OCI-LY3 (cell line): ENCODE measurements at regions not wholly inside any gene's neighbourhood (a gene's known extent, or its start where the extent isn't known, plus 50 kb on each side); places are given as distances from the start of the nearest gene placed in this dataset.
"Not testable (repeated sequence)": the region's sequence is repeated elsewhere in the genome, so short reads cannot be mapped to it uniquely, and the experiment has no call there.

ENCODE experiments used
- H2AFZ ChIP-seq: fragments of 200-600, 300-600 bp; shearing (Covaris generic); 2 replicates; pipeline ENCODE4 v1.6.0; 2014; ENCODE audit warnings: antibody characterized with exemption, low read depth, low read length
- H3K27ac ChIP-seq: fragments of 200-600, 300-600 bp; sonication (generic); 2 replicates; pipeline ENCODE4 v1.5.1; 2014; ENCODE audit warnings: mild to moderate bottlenecking, low read length, moderate library complexity, mixed read lengths
- H3K27me3 ChIP-seq: fragments of 200-600, 300-600 bp; sonication (generic); 2 replicates; pipeline ENCODE4 v1.6.1; 2014; ENCODE audit warnings: low read depth, low read length, mixed read lengths
- H3K36me3 ChIP-seq: fragments of 200-600, 300-600 bp; sonication (generic); replicated peaks from 2 replicates; pipeline ENCODE3; 2014; ENCODE audit warnings: low read depth, low read length, mixed read lengths
- H3K4me1 ChIP-seq: fragments of 300-600, 200-600 bp; sonication (generic); 2 replicates; pipeline ENCODE4 v1.6.1; 2014; ENCODE audit warnings: low read length, mixed read lengths
- H3K4me2 ChIP-seq: fragments of 200-600, 300-600 bp; sonication (generic); 2 replicates; pipeline ENCODE4 v1.6.1; 2014; ENCODE audit warnings: low read length, mixed read lengths
- H3K4me3 ChIP-seq: fragments of 300-600, 200-600 bp; sonication (generic); 2 replicates; pipeline ENCODE4 v1.5.1; 2014; ENCODE audit warnings: antibody characterized with exemption, mild to moderate bottlenecking, low read length, moderate library complexity
- H3K79me2 ChIP-seq: fragments of 300-600, 200-600 bp; shearing (Covaris generic); 2 replicates; pipeline ENCODE4 v1.6.1; 2014; ENCODE audit warnings: mild to moderate bottlenecking, low read length, mixed read lengths
- H3K9ac ChIP-seq: fragments of 300-600, 200-600 bp; shearing (Covaris generic); 2 replicates; pipeline ENCODE4 v1.6.0; 2014; ENCODE audit warnings: mild to moderate bottlenecking, low read length, moderate library complexity
- H3K9me3 ChIP-seq: fragments of 200-600, 300-600 bp; shearing (Covaris generic); 2 replicates; pipeline ENCODE4 v1.6.1; 2014; ENCODE audit warnings: low read length, mixed read lengths; ENCODE audit not compliant: insufficient read depth
- H4K20me1 ChIP-seq: fragments of 200-600, 300-600 bp; sonication (generic); 2 replicates; pipeline ENCODE4 v1.6.1; 2016; ENCODE audit warnings: low read length, mixed read lengths; ENCODE audit not compliant: insufficient read depth
- EZH2phosphoT487 ChIP-seq: fragments of 200-600 bp; shearing (Covaris generic); IDR thresholded peaks from 2 replicates; pipeline ENCODE4 v1.6.1; 2018; ENCODE audit warnings: antibody characterized with exemption, mixed run types, low read depth
- TF ChIP-seq, protein P1 (sequence below): fragments of 200-600, 300-600 bp; sonication (generic); IDR thresholded peaks from 2 replicates; pipeline ENCODE4 v1.5.1; 2014; ENCODE audit warnings: antibody characterized with exemption, low read length, low read depth

- Histone ChIP-seq H3K27me3 (no peaks in the 10 kb centered on the region), H3K36me3 (no peaks in the 10 kb centered on the region), H4K20me1 (no peaks in the 10 kb centered on the region), H3K9me3 (no peaks in the 10 kb centered on the region), H3K79me2 (no peaks in the 10 kb centered on the region), H2AFZ (no peak overlapping the region), H3K4me2 (no peak overlapping the region), H3K27ac (no peak overlapping the region), H3K4me3 (no peak overlapping the region), H3K9ac (no peak overlapping the region), H3K4me1 (no peaks in the 10 kb centered on the region)
- no peak for TF ChIP-seq EZH2phosphoT487
- TF ChIP-seq, protein P1, sequence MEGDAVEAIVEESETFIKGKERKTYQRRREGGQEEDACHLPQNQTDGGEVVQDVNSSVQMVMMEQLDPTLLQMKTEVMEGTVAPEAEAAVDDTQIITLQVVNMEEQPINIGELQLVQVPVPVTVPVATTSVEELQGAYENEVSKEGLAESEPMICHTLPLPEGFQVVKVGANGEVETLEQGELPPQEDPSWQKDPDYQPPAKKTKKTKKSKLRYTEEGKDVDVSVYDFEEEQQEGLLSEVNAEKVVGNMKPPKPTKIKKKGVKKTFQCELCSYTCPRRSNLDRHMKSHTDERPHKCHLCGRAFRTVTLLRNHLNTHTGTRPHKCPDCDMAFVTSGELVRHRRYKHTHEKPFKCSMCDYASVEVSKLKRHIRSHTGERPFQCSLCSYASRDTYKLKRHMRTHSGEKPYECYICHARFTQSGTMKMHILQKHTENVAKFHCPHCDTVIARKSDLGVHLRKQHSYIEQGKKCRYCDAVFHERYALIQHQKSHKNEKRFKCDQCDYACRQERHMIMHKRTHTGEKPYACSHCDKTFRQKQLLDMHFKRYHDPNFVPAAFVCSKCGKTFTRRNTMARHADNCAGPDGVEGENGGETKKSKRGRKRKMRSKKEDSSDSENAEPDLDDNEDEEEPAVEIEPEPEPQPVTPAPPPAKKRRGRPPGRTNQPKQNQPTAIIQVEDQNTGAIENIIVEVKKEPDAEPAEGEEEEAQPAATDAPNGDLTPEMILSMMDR: no peak
Measured at GRCh38 chr7:79761876-79762429, 308.5 kb upstream of the MAGI2 start.

GRCh38 chr7:79750941-79751340 is 297.5 kb upstream of the MAGI2 start:
- not testable (repeated sequence) for H3K36me3 ChIP-seq, H2AFZ ChIP-seq, H4K20me1 ChIP-seq, H3K9me3 ChIP-seq, H3K27ac ChIP-seq, H3K79me2 ChIP-seq, H3K27me3 ChIP-seq, H3K4me3 ChIP-seq, H3K9ac ChIP-seq, H3K4me2 ChIP-seq, H3K4me1 ChIP-seq

DNA sequence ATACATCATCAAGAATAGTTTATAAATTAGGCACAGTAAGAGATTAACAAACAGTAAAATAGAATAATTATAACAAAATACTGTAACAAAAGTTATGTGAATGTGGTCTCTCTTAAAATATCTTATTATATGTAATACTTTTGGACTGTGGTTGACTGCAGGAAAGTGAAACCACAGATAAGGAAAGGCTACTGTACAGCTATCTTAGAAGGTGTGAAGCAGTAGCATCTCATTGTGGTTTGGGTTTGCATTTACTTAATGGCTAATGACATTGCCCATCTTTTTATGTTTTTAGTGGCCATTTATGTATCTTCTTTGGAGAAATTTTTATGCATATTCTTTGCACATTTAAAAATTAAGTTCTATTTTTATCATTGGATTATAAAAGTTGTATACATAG is 296.4 kb upstream of the MAGI2 start:
- Histone ChIP-seq H3K4me3 (no peak overlapping the region), H4K20me1 (no peaks in the 10 kb centered on the region), H3K36me3 (no peaks in the 10 kb centered on the region), H3K4me2 (no peak overlapping the region), H3K9me3 (no peaks in the 10 kb centered on the region), H3K79me2 (no peaks in the 10 kb centered on the region), H2AFZ (no peak overlapping the region), H3K27me3 (no peaks in the 10 kb centered on the region), H3K4me1 (no peaks in the 10 kb centered on the region), H3K27ac (no peak overlapping the region), H3K9ac (no peak overlapping the region)
- no peak for TF ChIP-seq EZH2phosphoT487
- TF ChIP-seq, protein P1: no peak

- Histone ChIP-seq H3K79me2 (no peaks in the 10 kb centered on the region), H3K4me2 (no peak overlapping the region), H3K9me3 (no peaks in the 10 kb centered on the region), H3K9ac (no peak overlapping the region), H3K27me3 (no peaks in the 10 kb centered on the region), H3K36me3 (no peaks in the 10 kb centered on the region), H3K27ac (no peak overlapping the region), H2AFZ (no peak overlapping the region), H3K4me3 (no peak overlapping the region), H4K20me1 (no peaks in the 10 kb centered on the region), H3K4me1 (no peaks in the 10 kb centered on the region)
- no peak for TF ChIP-seq EZH2phosphoT487
- TF ChIP-seq, protein P1: peak; percentile 13; the same call in 1 of the 2 replicates
Measured at GRCh38 chr7:79741684-79742083, 288.2 kb upstream of the MAGI2 start.

- Histone ChIP-seq H3K4me1 (no peaks in the 10 kb centered on the region), H4K20me1 (no peaks in the 10 kb centered on the region), H3K79me2 (no peaks in the 10 kb centered on the region), H2AFZ (no peak overlapping the region), H3K27me3 (no peaks in the 10 kb centered on the region), H3K4me3 (no peak overlapping the region), H3K36me3 (no peaks in the 10 kb centered on the region), H3K27ac (no peak overlapping the region), H3K4me2 (no peak overlapping the region), H3K9me3 (no peaks in the 10 kb centered on the region), H3K9ac (no peak overlapping the region)
- TF ChIP-seq, protein P1: no peak
- TF ChIP-seq EZH2phosphoT487: no peak
Measured at GRCh38 chr7:79740076-79740475, 286.6 kb upstream of the MAGI2 start.

DNA sequence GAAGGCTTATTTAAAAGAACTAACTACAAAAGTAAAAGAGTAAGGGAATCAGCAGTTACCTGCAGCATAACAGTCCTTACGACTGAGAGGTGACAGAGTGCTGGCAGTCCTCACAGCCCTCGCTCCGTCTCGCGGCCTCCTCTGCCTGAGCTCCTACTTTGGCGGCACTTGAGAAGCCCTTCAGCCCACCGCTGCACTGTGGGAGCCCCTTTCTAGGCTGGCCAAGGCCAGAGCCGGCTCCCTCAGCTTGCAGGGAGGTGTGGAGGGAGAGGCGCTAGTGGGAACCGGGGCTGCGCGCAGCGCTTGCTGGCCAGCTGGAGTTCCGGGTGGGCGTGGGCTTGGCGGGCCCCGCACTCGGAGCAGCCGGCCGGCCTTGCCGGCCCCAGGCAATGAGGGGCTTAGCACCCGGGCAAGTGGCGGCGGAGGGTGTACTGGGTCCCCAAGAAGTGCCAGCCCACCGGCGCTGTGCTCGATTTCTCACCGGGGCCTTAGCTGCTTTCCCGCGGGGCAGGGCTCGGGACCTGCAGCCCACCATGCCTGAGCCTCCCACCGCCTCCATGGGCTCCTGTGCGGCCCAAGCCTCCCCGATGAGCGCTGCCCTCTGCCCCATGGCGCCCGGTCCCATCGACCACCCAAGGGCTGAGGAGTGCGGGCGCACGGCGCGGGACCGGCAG is 285.7 kb upstream of the MAGI2 start:
- H3K4me1 ChIP-seq, H3K79me2 ChIP-seq, H3K36me3 ChIP-seq, H3K27ac ChIP-seq, H3K27me3 ChIP-seq, H4K20me1 ChIP-seq, H3K4me2 ChIP-seq, H2AFZ ChIP-seq, H3K9me3 ChIP-seq, H3K9ac ChIP-seq, H3K4me3 ChIP-seq: not testable (repeated sequence)
